ENCODE measurements at regions not wholly inside any gene's neighbourhood (a gene's known extent, or its start where the extent isn't known, plus 50 kb on each side); places are given as distances from the start of the nearest gene placed in this dataset.

GRCh38 chr6:92404281-92404680, 1015.1 kb downstream of the EPHA7 start:
- no peak for TF ChIP-seq CTCF (conservative IDR thresholded peaks at IDR 0.05 in 1 of 2, IDR thresholded peaks at IDR 0.05 in 1 of 2; ENCODE audit: low read depth in 1 of 2, low read length in 2 of 2)
- TF ChIP-seq EZH2 (IDR thresholded peaks at IDR 0.05; ENCODE audit: low read length, missing control alignments): no peak

All from fibroblast of lung (primary cell).